Naive B cell (primary cell): ENCODE measurements at regions not wholly inside any gene's neighbourhood (a gene's known extent, or its start where the extent isn't known, plus 50 kb on each side); places are given as distances from the start of the nearest gene placed in this dataset.
"Not testable (repeated sequence)": the region's sequence is repeated elsewhere in the genome, so short reads cannot be mapped to it uniquely, and the experiment has no call there.

Experiments used
- ATAC-seq, 2 donors: fragments of 150-1000 bp; cut with Tn5 transposase; 2 replicates each; pipeline ENCODE4 v1.10.0; 2021; ENCODE audit warnings: low read depth in 2 of 2, mild to moderate bottlenecking in 2 of 2, moderate library complexity in 2 of 2
- DNase-seq: peaks from one replicate; pipeline ENCODE4 v3.0.0; 2022
- H3K27ac Mint-ChIP-seq, 6 donors: one replicate each; pipeline ENCODE4 v1.8.0; 2020 to 2022; ENCODE audit warnings: mild to moderate bottlenecking in 6 of 6, mixed read lengths in 6 of 6, moderate library complexity in 5 of 6, inconsistent platforms in 2 of 6
- H3K27me3 Mint-ChIP-seq, 3 donors: one replicate each; pipeline ENCODE4 v1.8.0; 2021 to 2022; ENCODE audit warnings: mixed read lengths in 3 of 3, mild to moderate bottlenecking in 1 of 3
- H3K36me3 Mint-ChIP-seq, 2 donors: one replicate each; pipeline ENCODE4 v1.8.0; 2020 to 2022; ENCODE audit warnings: mixed read lengths in 2 of 2, inconsistent platforms in 1 of 2, mild to moderate bottlenecking in 1 of 2
- H3K4me1 Mint-ChIP-seq, 3 donors: one replicate each; pipeline ENCODE4 v1.8.0; 2020 to 2022; ENCODE audit warnings: mixed read lengths in 3 of 3, inconsistent platforms in 1 of 3, mild to moderate bottlenecking in 1 of 3, moderate library complexity in 1 of 3
- H3K4me3 Mint-ChIP-seq, 8 donors: one replicate each; pipeline ENCODE4 v1.8.0; 2020 to 2022; ENCODE audit warnings: mild to moderate bottlenecking in 8 of 8, mixed read lengths in 8 of 8, moderate library complexity in 8 of 8, inconsistent platforms in 2 of 8
- H3K9me3 Mint-ChIP-seq, 7 donors: one replicate each; pipeline ENCODE4 v1.8.0; 2020 to 2022; ENCODE audit warnings: mixed read lengths in 7 of 7, mild to moderate bottlenecking in 5 of 7, inconsistent platforms in 2 of 7, moderate library complexity in 1 of 7

DNA sequence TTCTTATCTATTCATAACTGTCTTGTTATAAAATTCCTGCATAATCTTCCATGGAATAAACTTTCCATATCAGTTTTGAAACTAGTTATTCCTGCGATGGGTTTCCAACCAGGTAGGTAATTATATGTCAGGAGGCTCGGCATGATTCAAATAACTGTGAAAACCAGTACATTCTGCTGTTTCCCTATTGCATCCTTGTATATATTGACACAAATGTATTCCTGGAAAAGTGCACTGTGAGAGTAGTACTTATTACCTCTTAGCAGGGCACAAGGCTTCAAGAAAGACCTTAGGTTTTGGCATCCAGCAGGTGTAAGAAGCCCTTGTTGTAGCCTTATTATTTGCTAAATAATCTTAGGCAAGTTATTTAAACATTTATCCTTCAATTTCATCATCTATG lies 1131.3 kb upstream of the ATXN8OS start:
- H3K27ac Mint-ChIP-seq = no peak overlapping the region
- peaks cover 0 to 7% (median 0%) of the 10 kb centered on the region in 7 donors for H3K9me3 Mint-ChIP-seq

DNA sequence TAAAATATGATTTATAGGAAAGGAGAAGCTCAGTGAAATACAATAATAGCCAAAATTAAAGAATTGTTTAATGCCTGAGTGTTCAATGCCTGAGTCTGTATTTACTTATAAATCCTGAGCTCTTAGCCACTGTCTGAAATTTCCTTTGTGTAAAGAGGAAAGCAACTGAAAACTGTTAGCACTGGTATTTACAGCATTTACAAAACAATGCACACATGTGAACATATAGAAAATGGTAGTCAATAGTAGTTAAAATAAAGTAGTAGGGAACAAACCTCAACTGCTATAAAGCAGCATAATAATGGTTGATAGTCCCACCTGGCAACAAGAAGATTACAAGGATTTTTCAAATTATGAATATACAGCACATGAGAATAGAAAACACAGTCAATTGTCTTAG lies 1137.1 kb upstream of the ATXN8OS start:
- ATAC-seq = no peak

More for the DNA sequence above, 1131.3 kb upstream of the ATXN8OS start:
- H3K36me3 Mint-ChIP-seq = no peaks in the 10 kb centered on the region
- no peak for DNase-seq
- H3K4me1 Mint-ChIP-seq = no peaks in the 10 kb centered on the region
- H3K4me3 Mint-ChIP-seq = no peak overlapping the region
- H3K27me3 Mint-ChIP-seq = no peaks in the 10 kb centered on the region
- ATAC-seq = no peak

DNA sequence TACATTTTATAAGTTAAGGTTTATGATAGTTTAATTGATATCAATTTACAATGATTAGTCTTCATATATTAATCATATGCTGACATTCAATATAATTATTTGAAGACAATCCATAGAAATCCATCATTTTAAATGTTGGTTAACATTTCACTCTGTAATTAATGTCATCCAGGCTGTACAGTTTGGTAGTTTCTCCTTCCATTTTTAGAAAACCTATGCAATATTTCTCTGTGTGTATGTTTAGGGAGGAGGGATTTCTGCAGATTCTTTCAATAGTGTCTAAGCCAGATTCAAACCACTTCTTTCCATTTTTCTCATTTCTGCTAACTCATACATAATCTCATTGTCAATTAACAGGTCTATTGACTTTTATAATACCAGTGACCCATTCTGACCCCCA lies 1159.0 kb upstream of the ATXN8OS start:
- no peaks in the 10 kb centered on the region for H3K36me3 Mint-ChIP-seq
- H3K4me1 Mint-ChIP-seq = no peaks in the 10 kb centered on the region
- DNase-seq = no peak
- H3K4me3 Mint-ChIP-seq = no peak overlapping the region
- H3K27me3 Mint-ChIP-seq = no peaks in the 10 kb centered on the region
- ATAC-seq = no peak
- H3K9me3 Mint-ChIP-seq = peaks cover 2 to 14% (median 5%) of the 10 kb centered on the region in 7 donors
- H3K27ac Mint-ChIP-seq = no peak overlapping the region

More for the DNA sequence above, 1137.1 kb upstream of the ATXN8OS start:
- Mint-ChIP-seq H3K27ac (no peak overlapping the region), H3K4me1 (no peaks in the 10 kb centered on the region), H3K9me3 (peaks cover 0 to 2% (median 0%) of the 10 kb centered on the region in 7 donors), H3K36me3 (no peaks in the 10 kb centered on the region), H3K4me3 (no peak overlapping the region), H3K27me3 (no peaks in the 10 kb centered on the region)
- no peak for DNase-seq

DNA sequence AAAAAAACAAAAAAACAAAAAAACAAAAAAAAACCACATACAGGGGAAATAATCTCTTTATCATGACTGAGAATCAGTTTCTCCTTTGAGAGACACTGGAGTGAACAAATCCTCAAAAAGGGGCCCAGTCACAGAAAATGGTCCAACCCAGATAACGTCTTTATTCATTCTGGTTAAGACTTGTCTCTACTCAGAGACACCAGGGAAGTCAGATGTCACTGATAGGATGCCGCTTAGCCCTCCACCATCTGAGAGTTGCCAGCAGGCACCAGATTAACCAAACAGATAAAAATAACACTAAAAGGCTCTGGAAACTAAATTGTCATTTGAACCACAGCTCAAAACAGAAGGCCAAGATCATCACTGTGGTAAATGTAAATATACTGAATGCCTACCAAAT lies 1163.4 kb upstream of the ATXN8OS start:
- Mint-ChIP-seq H3K36me3 (no peaks in the 10 kb centered on the region), H3K4me1 (no peaks in the 10 kb centered on the region), H3K9me3 (peaks cover 0 to 10% (median 3%) of the 10 kb centered on the region in 7 donors), H3K27me3 (no peaks in the 10 kb centered on the region), H3K4me3 (no peak overlapping the region), H3K27ac (no peak overlapping the region)
- ATAC-seq = no peak
- DNase-seq = no peak

DNA sequence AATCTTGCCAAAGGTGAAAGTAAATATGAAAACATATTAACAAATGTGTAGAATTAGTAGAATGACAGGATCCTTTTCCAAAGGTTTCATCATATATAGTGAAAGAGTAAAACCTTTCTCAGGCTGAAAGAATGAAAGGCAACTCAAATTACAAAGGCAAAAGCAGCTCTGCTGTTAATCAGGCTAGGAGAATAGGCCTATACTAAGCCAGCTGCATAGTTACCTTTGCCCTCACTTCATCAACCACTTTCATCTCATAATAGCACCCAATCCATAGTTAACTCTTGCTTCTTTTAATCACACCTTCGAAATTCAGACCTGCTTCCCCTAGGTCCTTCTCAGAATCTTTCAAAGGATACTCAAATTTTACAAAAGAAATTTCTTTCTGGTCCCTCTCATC lies 1167.6 kb upstream of the ATXN8OS start:
- Mint-ChIP-seq H3K36me3 (no peaks in the 10 kb centered on the region), H3K4me1 (no peaks in the 10 kb centered on the region), H3K4me3 (no peak overlapping the region), H3K27ac (peak overlapping the region in 1 of 6 donors; percentile 81), H3K9me3 (peaks cover 0 to 7% (median 3%) of the 10 kb centered on the region in 7 donors), H3K27me3 (no peaks in the 10 kb centered on the region)
- no peak for ATAC-seq
- DNase-seq = no peak

DNA sequence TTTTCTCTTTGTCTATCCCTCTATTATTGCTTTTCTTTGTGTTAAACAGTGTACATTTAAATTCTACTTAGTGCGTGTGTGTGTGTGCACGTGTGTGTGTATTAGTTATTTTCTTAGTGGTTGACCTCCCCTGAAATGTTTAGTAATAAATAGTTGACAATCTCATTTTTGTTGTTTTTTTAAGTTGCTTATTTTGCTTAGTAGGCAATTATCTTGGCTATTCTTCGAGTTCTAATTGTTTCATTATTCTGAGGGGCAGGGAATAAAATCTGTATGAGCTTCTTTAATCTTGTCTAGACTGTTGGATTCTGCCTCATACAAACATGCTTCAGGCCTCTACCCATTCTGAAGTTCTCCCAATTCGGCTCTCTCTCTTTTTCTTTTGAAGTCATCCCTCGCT lies 1169.0 kb upstream of the ATXN8OS start:
- ATAC-seq (no peak), DNase-seq (no peak)
- Mint-ChIP-seq H3K27ac (no peak overlapping the region), H3K9me3 (peaks cover 0 to 7% (median 0%) of the 10 kb centered on the region in 7 donors), H3K36me3 (no peaks in the 10 kb centered on the region), H3K4me1 (no peaks in the 10 kb centered on the region), H3K27me3 (no peaks in the 10 kb centered on the region), H3K4me3 (no peak overlapping the region)

DNA sequence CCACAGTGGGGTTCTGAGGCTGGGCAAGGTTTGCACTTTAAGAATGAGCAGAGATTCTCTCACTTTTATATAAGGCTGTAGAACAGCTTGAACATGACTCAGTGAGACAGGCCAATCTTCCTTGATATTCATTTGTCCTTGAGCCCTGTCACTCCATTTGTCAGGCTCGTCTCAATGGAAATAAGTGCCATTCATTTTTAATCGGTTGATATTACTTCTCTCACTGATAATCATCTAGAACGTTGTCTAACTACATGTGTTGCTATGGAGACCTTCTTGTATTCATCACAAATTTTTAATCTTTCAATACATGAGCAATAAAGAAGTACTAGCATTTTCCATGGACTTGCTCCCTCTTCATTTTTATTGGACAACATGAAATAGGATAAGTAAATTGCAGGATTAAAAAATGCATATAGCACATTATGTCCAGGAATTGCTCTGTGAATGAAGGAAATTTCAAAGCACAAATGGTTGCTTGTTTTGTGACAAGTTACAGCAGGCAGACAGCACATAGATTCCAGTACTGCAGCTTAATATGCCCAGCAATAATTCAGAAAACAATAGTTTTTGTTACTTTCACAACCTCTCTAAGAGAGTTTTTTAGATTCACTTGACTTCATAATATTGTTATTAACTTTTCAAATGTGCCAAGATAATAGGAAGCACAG lies 1178.4 kb upstream of the ATXN8OS start:
- no peak for DNase-seq
- Mint-ChIP-seq H3K9me3 (peaks cover 0 to 2% (median 0%) of the 10 kb centered on the region in 7 donors), H3K4me3 (no peak overlapping the region), H3K27me3 (no peaks in the 10 kb centered on the region), H3K27ac (no peak overlapping the region), H3K36me3 (no peaks in the 10 kb centered on the region), H3K4me1 (no peaks in the 10 kb centered on the region)
- no peak for ATAC-seq

DNA sequence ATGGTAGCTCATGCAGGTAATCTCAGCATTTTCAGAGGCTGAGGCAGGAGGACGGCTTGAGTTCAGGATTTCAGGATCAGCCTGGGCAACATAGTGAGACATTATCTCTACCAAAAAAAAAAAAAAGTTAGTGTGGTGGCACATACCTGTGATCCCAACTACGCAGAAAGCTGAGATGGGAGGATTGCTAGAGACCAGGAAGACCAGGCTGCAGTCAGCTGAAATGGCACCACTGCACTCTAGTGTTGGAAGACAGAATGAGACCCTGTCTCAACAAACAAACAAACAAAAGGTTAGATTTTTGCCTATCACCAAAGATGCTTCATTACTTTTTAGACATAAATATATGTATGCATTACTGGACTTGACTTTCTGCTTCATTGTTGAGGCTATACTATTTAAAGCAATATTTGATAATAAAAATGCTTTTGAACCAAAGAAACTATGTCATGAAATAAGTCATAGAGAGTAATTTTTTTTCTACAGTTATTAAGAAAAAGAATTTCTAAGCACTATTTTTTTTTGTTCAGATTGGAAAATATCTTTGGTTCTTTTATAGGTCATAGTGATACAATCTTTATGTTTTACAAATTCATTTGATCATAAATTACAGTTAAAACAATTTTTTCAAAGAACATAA lies 1180.1 kb upstream of the ATXN8OS start:
- Mint-ChIP-seq H3K4me1 (no peaks in the 10 kb centered on the region), H3K27ac (no peak overlapping the region), H3K36me3 (no peaks in the 10 kb centered on the region), H3K27me3 (no peaks in the 10 kb centered on the region), H3K9me3 (peaks cover 0 to 4% (median 0%) of the 10 kb centered on the region in 7 donors), H3K4me3 (no peak overlapping the region)
- DNase-seq (no peak), ATAC-seq (no peak)

DNA sequence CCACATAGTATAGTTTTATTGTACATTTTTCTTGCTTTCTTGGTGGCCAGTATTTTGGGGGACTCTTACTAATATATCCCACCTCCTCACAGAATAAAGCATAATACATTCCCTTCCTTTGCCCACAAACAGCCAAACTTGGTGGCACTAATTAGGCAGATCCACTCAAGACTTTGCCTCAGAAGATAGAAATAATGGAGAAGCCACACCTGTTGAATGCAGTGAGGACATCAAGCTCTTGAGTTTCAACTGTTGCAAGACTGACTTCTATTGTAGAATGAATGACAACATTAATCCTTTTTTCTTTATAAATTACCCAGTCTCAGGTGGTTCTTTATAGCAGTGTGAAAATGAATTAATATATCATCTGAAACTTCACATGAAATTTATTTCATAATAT lies 1183.6 kb upstream of the ATXN8OS start:
- no peaks in the 10 kb centered on the region for H3K27me3 Mint-ChIP-seq
- H3K36me3 Mint-ChIP-seq = no peaks in the 10 kb centered on the region
- H3K4me1 Mint-ChIP-seq = no peaks in the 10 kb centered on the region
- no peak overlapping the region for H3K27ac Mint-ChIP-seq
- ATAC-seq (no peak), DNase-seq (no peak)
- peaks cover 0 to 4% (median 0%) of the 10 kb centered on the region in 7 donors for H3K9me3 Mint-ChIP-seq
- H3K4me3 Mint-ChIP-seq = no peak overlapping the region

DNA sequence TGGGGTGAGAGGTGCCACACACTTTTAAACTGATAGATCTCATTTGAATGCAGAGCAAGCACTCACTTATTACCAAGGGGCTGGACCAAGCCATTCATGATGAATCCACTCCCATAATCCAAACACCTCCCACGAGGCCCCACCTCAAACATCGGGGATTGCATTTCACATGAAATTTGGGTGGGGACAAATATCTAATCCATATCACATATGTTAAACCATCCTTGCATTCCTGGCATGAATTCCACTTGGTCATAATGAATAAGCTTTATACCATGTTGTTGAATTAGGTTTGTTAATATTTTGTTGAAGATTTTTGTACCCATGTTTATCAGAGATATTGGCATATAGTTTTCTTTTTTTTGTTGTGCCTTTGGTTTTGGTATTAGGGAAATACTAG lies 1198.7 kb upstream of the ATXN8OS start:
- DNase-seq (no peak), ATAC-seq (no peak)
- H3K4me3 Mint-ChIP-seq = no peak overlapping the region
- no peak overlapping the region for H3K27ac Mint-ChIP-seq
- H3K27me3 Mint-ChIP-seq = no peaks in the 10 kb centered on the region
- peaks cover 19 to 46% (median 24%) of the 10 kb centered on the region in 7 donors for H3K9me3 Mint-ChIP-seq
- H3K4me1 Mint-ChIP-seq = no peaks in the 10 kb centered on the region
- no peaks in the 10 kb centered on the region for H3K36me3 Mint-ChIP-seq

DNA sequence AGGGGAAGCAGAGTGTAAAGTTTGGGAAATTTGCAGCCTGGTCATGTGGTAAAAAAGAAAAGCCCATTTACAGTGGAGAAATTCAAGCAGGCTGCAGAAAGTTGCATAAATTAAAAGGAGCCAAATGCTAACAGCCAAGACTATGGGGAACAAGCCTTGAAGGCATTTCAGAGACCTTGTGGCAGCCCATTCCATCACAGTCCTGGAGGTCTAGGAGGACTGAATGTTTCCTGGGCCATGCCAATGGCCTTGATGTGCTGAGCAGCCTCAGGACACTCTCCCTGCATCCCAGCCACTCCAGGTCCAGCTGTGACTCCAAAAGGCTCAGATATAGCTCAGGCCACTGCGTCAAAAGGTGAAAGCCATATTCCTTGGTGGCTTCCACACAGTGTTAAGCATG lies 1202.4 kb upstream of the ATXN8OS start:
- ATAC-seq (no peak), DNase-seq (no peak)
- no peaks in the 10 kb centered on the region for H3K4me1 Mint-ChIP-seq
- H3K27me3 Mint-ChIP-seq = no peaks in the 10 kb centered on the region
- no peaks in the 10 kb centered on the region for H3K36me3 Mint-ChIP-seq
- H3K27ac Mint-ChIP-seq = no peak overlapping the region
- H3K4me3 Mint-ChIP-seq = peak overlapping the region in 1 of 8 donors; percentile 8
- peaks cover 14 to 36% (median 17%) of the 10 kb centered on the region in 7 donors for H3K9me3 Mint-ChIP-seq

DNA sequence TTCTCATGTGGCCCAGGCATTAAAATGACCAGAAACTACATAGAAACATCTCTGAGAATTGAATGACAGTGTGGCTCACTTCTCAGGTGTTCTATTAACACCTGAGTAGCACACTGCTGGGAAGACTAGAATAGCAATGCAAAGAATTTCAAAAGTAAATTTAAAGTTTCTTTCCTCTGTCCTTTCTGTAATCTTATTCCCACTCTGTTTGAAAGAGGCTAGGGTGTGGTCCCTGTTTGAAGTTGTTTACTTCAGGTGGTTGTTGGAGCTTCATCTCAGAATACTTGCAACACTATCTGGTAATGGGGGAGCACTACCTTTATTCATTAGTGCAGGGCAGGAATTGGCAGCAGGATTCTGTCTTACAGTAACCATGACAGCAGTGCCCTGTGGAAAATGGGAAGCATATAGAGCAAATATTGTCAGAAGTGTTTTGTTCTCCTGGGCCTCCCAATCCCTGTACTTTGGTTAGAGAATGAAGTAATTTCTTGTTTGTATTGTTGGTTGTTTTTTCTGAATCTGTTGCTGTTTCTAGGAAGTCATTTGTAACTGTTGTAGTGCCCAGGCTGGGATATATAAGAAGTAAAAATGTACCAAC lies 1210.2 kb upstream of the ATXN8OS start:
- Mint-ChIP-seq H3K27me3 (no peaks in the 10 kb centered on the region), H3K36me3 (no peaks in the 10 kb centered on the region), H3K4me3 (no peak overlapping the region), H3K27ac (no peak overlapping the region), H3K9me3 (peaks cover 3 to 14% (median 5%) of the 10 kb centered on the region in 7 donors), H3K4me1 (no peaks in the 10 kb centered on the region)
- ATAC-seq (no peak), DNase-seq (no peak)

DNA sequence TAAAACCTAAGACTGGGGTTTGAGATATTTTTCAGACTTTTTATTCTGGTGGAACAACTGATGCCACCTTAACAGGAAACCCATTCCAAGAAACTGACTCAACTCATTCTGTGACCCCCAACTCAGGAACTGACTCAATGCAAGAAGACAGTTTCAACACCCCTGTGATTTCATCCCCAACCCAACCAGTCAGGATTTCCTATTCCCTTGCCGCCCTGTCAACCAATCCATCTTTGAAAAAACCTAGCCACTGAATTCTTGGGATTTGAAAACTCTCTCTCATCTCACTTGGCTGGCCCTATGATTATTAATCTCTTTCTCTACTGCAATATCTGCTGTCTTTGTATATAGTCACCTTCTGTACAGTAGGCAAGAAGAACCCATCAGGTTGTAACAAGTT lies 1211.9 kb upstream of the ATXN8OS start:
- H3K27ac Mint-ChIP-seq = no peak overlapping the region
- no peaks in the 10 kb centered on the region for H3K4me1 Mint-ChIP-seq
- no peaks in the 10 kb centered on the region for H3K27me3 Mint-ChIP-seq
- no peak overlapping the region for H3K4me3 Mint-ChIP-seq
- H3K36me3 Mint-ChIP-seq = no peaks in the 10 kb centered on the region
- ATAC-seq (no peak), DNase-seq (no peak)
- H3K9me3 Mint-ChIP-seq = peaks cover 5 to 14% (median 7%) of the 10 kb centered on the region in 7 donors

DNA sequence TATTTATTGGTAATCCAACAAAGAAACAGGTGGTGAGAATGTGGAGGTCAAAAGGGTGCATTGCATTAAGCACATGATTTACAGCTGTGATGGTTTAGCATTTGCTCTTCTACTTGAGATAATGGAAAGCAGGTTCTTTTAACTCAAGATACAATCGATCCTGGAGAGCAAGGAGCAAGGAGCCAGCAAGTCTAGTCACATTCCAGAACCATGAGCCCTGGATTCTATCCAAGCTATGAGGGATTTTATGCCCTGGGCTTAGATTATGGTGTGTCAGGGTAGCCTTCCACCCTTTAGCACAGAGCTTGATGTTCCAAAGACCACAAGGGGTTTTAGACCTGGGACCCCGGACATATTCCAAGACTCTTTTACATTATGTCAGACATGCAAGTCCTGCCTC lies 1213.9 kb upstream of the ATXN8OS start:
- H3K27ac Mint-ChIP-seq, H3K36me3 Mint-ChIP-seq, ATAC-seq, H3K27me3 Mint-ChIP-seq, H3K4me3 Mint-ChIP-seq, H3K4me1 Mint-ChIP-seq, DNase-seq: not testable (repeated sequence)
- H3K9me3 Mint-ChIP-seq = peaks cover 4 to 19% (median 8%) of the 10 kb centered on the region in 7 donors
